Mononuclear cell (primary cell): ENCODE measurements at regions not wholly inside any gene's neighbourhood (a gene's known extent, or its start where the extent isn't known, plus 50 kb on each side); places are given as distances from the start of the nearest gene placed in this dataset.

Experiments
- H3K27me3 ChIP-seq: 2 replicates; pipeline ENCODE4 v1.6.0; 2011; ENCODE audit warnings: low read length, control low read depth; ENCODE audit not compliant: insufficient read depth
- H3K4me1 ChIP-seq: 2 replicates; pipeline ENCODE4 v1.5.1; 2011; ENCODE audit warnings: mild to moderate bottlenecking, low read length, control low read depth; ENCODE audit not compliant: insufficient read depth
- H3K4me3 ChIP-seq: 2 replicates; pipeline ENCODE4 v1.5.1; 2011; ENCODE audit warnings: mild to moderate bottlenecking, low read length, moderate library complexity
- H3K9me3 ChIP-seq: 2 replicates; pipeline ENCODE4 v1.5.1; 2011; ENCODE audit warnings: low read depth, mild to moderate bottlenecking, control low read depth, low read length

- Histone ChIP-seq H3K4me3 (no peak overlapping the region), H3K27me3 (no peaks in the 10 kb centered on the region), H3K4me1 (no peaks in the 10 kb centered on the region), H3K9me3 (no peaks in the 10 kb centered on the region)
Measured at GRCh38 chr12:60112063-60112462, 516.2 kb downstream of the SLC16A7 start.

GRCh38 chr12:60112763-60113162, 516.9 kb downstream of the SLC16A7 start:
- no peak overlapping the region for H3K4me3 ChIP-seq
- no peaks in the 10 kb centered on the region for H3K27me3 ChIP-seq
- no peaks in the 10 kb centered on the region for H3K9me3 ChIP-seq
- no peaks in the 10 kb centered on the region for H3K4me1 ChIP-seq

GRCh38 chr12:60114169-60114568, 518.3 kb downstream of the SLC16A7 start:
- H3K4me1 ChIP-seq = no peaks in the 10 kb centered on the region
- H3K4me3 ChIP-seq = no peak overlapping the region
- H3K27me3 ChIP-seq = no peaks in the 10 kb centered on the region
- no peaks in the 10 kb centered on the region for H3K9me3 ChIP-seq

GRCh38 chr12:60119327-60119726, 523.5 kb downstream of the SLC16A7 start:
- no peaks in the 10 kb centered on the region for H3K27me3 ChIP-seq
- no peak overlapping the region for H3K4me3 ChIP-seq
- H3K9me3 ChIP-seq = no peaks in the 10 kb centered on the region
- no peaks in the 10 kb centered on the region for H3K4me1 ChIP-seq

GRCh38 chr12:60120199-60120598, 524.4 kb downstream of the SLC16A7 start:
- no peaks in the 10 kb centered on the region for H3K4me1 ChIP-seq
- no peak overlapping the region for H3K4me3 ChIP-seq
- H3K9me3 ChIP-seq = no peaks in the 10 kb centered on the region
- no peaks in the 10 kb centered on the region for H3K27me3 ChIP-seq

- no peak overlapping the region for H3K4me3 ChIP-seq
- no peaks in the 10 kb centered on the region for H3K27me3 ChIP-seq
- H3K4me1 ChIP-seq = no peaks in the 10 kb centered on the region
- H3K9me3 ChIP-seq = no peaks in the 10 kb centered on the region
Measured at GRCh38 chr12:60123557-60123956, 527.7 kb downstream of the SLC16A7 start.

GRCh38 chr12:60137513-60137912, 541.7 kb downstream of the SLC16A7 start:
- no peak overlapping the region for H3K4me3 ChIP-seq
- no peaks in the 10 kb centered on the region for H3K27me3 ChIP-seq
- H3K4me1 ChIP-seq = no peaks in the 10 kb centered on the region
- H3K9me3 ChIP-seq = no peaks in the 10 kb centered on the region

GRCh38 chr12:60138526-60138925, 542.7 kb downstream of the SLC16A7 start:
- no peaks in the 10 kb centered on the region for H3K4me1 ChIP-seq
- no peak overlapping the region for H3K4me3 ChIP-seq
- H3K27me3 ChIP-seq = no peaks in the 10 kb centered on the region
- H3K9me3 ChIP-seq = no peaks in the 10 kb centered on the region

- H3K4me1 ChIP-seq = no peaks in the 10 kb centered on the region
- no peak overlapping the region for H3K4me3 ChIP-seq
- H3K9me3 ChIP-seq = no peaks in the 10 kb centered on the region
- no peaks in the 10 kb centered on the region for H3K27me3 ChIP-seq
Measured at GRCh38 chr12:60144395-60144794, 548.6 kb downstream of the SLC16A7 start.

- no peaks in the 10 kb centered on the region for H3K9me3 ChIP-seq
Measured at GRCh38 chr12:60148109-60148508, 552.3 kb downstream of the SLC16A7 start.

GRCh38 chr12:60148831-60149230, 553.0 kb downstream of the SLC16A7 start:
- Histone ChIP-seq H3K27me3 (no peaks in the 10 kb centered on the region), H3K9me3 (no peaks in the 10 kb centered on the region), H3K4me3 (no peak overlapping the region), H3K4me1 (no peaks in the 10 kb centered on the region)

More at GRCh38 chr12:60148109-60148508, 552.3 kb downstream of the SLC16A7 start:
- Histone ChIP-seq H3K4me3 (no peak overlapping the region), H3K27me3 (no peaks in the 10 kb centered on the region), H3K4me1 (no peaks in the 10 kb centered on the region)

- H3K4me1 ChIP-seq = no peaks in the 10 kb centered on the region
- no peaks in the 10 kb centered on the region for H3K9me3 ChIP-seq
- no peak overlapping the region for H3K4me3 ChIP-seq
- no peaks in the 10 kb centered on the region for H3K27me3 ChIP-seq
Measured at GRCh38 chr12:60152756-60153155, 556.9 kb downstream of the SLC16A7 start.

- Histone ChIP-seq H3K4me1 (no peaks in the 10 kb centered on the region), H3K4me3 (no peak overlapping the region), H3K27me3 (no peaks in the 10 kb centered on the region), H3K9me3 (no peaks in the 10 kb centered on the region)
Measured at GRCh38 chr12:60159761-60160160, 563.9 kb downstream of the SLC16A7 start.

- Histone ChIP-seq H3K27me3 (no peaks in the 10 kb centered on the region), H3K4me1 (no peaks in the 10 kb centered on the region), H3K4me3 (no peak overlapping the region)
Measured at GRCh38 chr12:60162988-60163720, 567.3 kb downstream of the SLC16A7 start.

GRCh38 chr12:60165781-60166180, 570.0 kb downstream of the SLC16A7 start:
- Histone ChIP-seq H3K9me3 (no peaks in the 10 kb centered on the region), H3K4me3 (no peak overlapping the region), H3K27me3 (no peaks in the 10 kb centered on the region), H3K4me1 (no peaks in the 10 kb centered on the region)

More at GRCh38 chr12:60162988-60163720, 567.3 kb downstream of the SLC16A7 start:
- H3K9me3 ChIP-seq = no peaks in the 10 kb centered on the region

GRCh38 chr12:60168441-60168840, 572.6 kb downstream of the SLC16A7 start:
- Histone ChIP-seq H3K4me1 (no peaks in the 10 kb centered on the region), H3K9me3 (no peaks in the 10 kb centered on the region), H3K4me3 (no peak overlapping the region), H3K27me3 (no peaks in the 10 kb centered on the region)
